HEK293 (cell line): ENCODE measurements at regions not wholly inside any gene's neighbourhood (a gene's known extent, or its start where the extent isn't known, plus 50 kb on each side); places are given as distances from the start of the nearest gene placed in this dataset.

Experiments used
- ZNF280D ChIP-seq: fragments of 450-650 bp; formaldehyde crosslinking; IDR thresholded peaks from 2 replicates; pipeline ENCODE4 v1.5.1; 2016; ENCODE audit warnings: missing biosample characterization, missing genetic modification characterization
- ZNF341 ChIP-seq: fragments of 450-650 bp; formaldehyde crosslinking; IDR thresholded peaks from 2 replicates; pipeline ENCODE4; 2016; ENCODE audit warnings: low read depth, missing biosample characterization, missing genetic modification characterization
- ZNF558 ChIP-seq: fragments of 450-650 bp; formaldehyde crosslinking; IDR thresholded peaks from 2 replicates; pipeline ENCODE4 v1.5.1; 2016; ENCODE audit warnings: missing biosample characterization, missing genetic modification characterization
- TF ChIP-seq, protein P1 (sequence below): fragments of 450-650 bp; formaldehyde crosslinking; IDR thresholded peaks from 2 replicates; pipeline ENCODE4 v1.5.1; 2016; ENCODE audit warnings: missing biosample characterization, missing genetic modification characterization

GRCh38 chrX:94045724-94046123 lies 371.7 kb downstream of the FAM133A start:
- TF ChIP-seq ZNF341 (tag by site-specific recombination) (no peak), ZNF280D (tag by site-specific recombination) (no peak), ZNF558 (tag by site-specific recombination) (no peak)
- TF ChIP-seq, protein P1, sequence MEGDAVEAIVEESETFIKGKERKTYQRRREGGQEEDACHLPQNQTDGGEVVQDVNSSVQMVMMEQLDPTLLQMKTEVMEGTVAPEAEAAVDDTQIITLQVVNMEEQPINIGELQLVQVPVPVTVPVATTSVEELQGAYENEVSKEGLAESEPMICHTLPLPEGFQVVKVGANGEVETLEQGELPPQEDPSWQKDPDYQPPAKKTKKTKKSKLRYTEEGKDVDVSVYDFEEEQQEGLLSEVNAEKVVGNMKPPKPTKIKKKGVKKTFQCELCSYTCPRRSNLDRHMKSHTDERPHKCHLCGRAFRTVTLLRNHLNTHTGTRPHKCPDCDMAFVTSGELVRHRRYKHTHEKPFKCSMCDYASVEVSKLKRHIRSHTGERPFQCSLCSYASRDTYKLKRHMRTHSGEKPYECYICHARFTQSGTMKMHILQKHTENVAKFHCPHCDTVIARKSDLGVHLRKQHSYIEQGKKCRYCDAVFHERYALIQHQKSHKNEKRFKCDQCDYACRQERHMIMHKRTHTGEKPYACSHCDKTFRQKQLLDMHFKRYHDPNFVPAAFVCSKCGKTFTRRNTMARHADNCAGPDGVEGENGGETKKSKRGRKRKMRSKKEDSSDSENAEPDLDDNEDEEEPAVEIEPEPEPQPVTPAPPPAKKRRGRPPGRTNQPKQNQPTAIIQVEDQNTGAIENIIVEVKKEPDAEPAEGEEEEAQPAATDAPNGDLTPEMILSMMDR = no peak
